H9 (cell line): ENCODE measurements at regions not wholly inside any gene's neighbourhood (a gene's known extent, or its start where the extent isn't known, plus 50 kb on each side); places are given as distances from the start of the nearest gene placed in this dataset.

Source experiments
- DNase-seq: peaks from one replicate; pipeline ENCODE4 v3.0.0-alpha.2; 2017
- H2AFZ ChIP-seq: one replicate; pipeline ENCODE4 v1.6.1; 2013; ENCODE audit warnings: mild to moderate bottlenecking, low read length, control low read depth, moderate library complexity
- H2AK5ac ChIP-seq: 2 replicates; pipeline ENCODE4 v1.6.1; 2013; ENCODE audit warnings: low read length, control low read depth, mixed read lengths; ENCODE audit not compliant: insufficient read length
- H2BK120ac ChIP-seq: one replicate; pipeline ENCODE4 v1.6.1; 2013; ENCODE audit warnings: low read depth, mild to moderate bottlenecking, low read length, control low read depth, inconsistent platforms; ENCODE audit not compliant: poor library complexity, severe bottlenecking
- H2BK12ac ChIP-seq: 2 replicates; pipeline ENCODE4 v1.6.1; 2013; ENCODE audit warnings: low read length, control low read depth, mixed read lengths, low read depth; ENCODE audit not compliant: insufficient read length
- H2BK15ac ChIP-seq: 2 replicates; pipeline ENCODE4 v1.6.1; 2013; ENCODE audit warnings: low read depth, low read length, control low read depth
- H2BK20ac ChIP-seq: one replicate; pipeline ENCODE4 v1.6.1; 2013; ENCODE audit warnings: low read depth, mild to moderate bottlenecking, low read length, control low read depth, inconsistent platforms; ENCODE audit not compliant: poor library complexity, severe bottlenecking
- H2BK5ac ChIP-seq: 2 replicates; pipeline ENCODE4 v1.6.1; 2013; ENCODE audit warnings: low read length, control low read depth, mixed read lengths; ENCODE audit not compliant: insufficient read length
- H3K14ac ChIP-seq: 2 replicates; pipeline ENCODE4 v1.6.1; 2013; ENCODE audit warnings: low read length, control low read depth; ENCODE audit not compliant: insufficient read depth
- H3K18ac ChIP-seq: 2 replicates; pipeline ENCODE4 v1.6.1; 2013; ENCODE audit warnings: low read depth, mild to moderate bottlenecking, mixed read lengths, low read length, control low read depth; ENCODE audit not compliant: insufficient read length
- H3K23ac ChIP-seq: 2 replicates; pipeline ENCODE4 v1.6.1; 2013; ENCODE audit warnings: low read length, control low read depth, mixed read lengths, low read depth; ENCODE audit not compliant: insufficient read length
- H3K23me2 ChIP-seq: 2 replicates; pipeline ENCODE4 v1.6.1; 2013; ENCODE audit warnings: low read depth, mild to moderate bottlenecking, mixed read lengths, low read length, control low read depth; ENCODE audit not compliant: insufficient read length, poor library complexity, severe bottlenecking
- H3K27ac ChIP-seq: 2 replicates; pipeline ENCODE4 v1.5.1; 2013; ENCODE audit warnings: low read length, control low read depth, mixed read lengths, low read depth; ENCODE audit not compliant: insufficient read length
- H3K27me3 ChIP-seq: 2 replicates; pipeline ENCODE4 v1.6.1; 2013; ENCODE audit warnings: low read length, control low read depth, inconsistent platforms; ENCODE audit not compliant: insufficient read depth
- H3K4ac ChIP-seq: 2 replicates; pipeline ENCODE4 v1.6.1; 2013; ENCODE audit warnings: low read depth, mild to moderate bottlenecking, control low read depth, inconsistent platforms, low read length, moderate library complexity
- H3K4me1 ChIP-seq: 2 replicates; pipeline ENCODE4 v1.6.1; 2013; ENCODE audit warnings: low read length, control low read depth, inconsistent platforms; ENCODE audit not compliant: insufficient read depth
- H3K4me2 ChIP-seq: 2 replicates; pipeline ENCODE4 v1.6.1; 2013; ENCODE audit warnings: low read length, control low read depth, mixed read lengths; ENCODE audit not compliant: insufficient read length, insufficient read depth
- H3K56ac ChIP-seq: 2 replicates; pipeline ENCODE4 v1.6.1; 2013; ENCODE audit warnings: low read depth, mild to moderate bottlenecking, mixed read lengths, low read length, control low read depth; ENCODE audit not compliant: insufficient read length
- H3K79me1 ChIP-seq: 2 replicates; pipeline ENCODE4 v1.6.1; 2013; ENCODE audit warnings: low read depth, mild to moderate bottlenecking, moderate library complexity, low read length, control low read depth, inconsistent platforms; ENCODE audit not compliant: insufficient read depth, poor library complexity, severe bottlenecking
- H3K79me2 ChIP-seq: 2 replicates; pipeline ENCODE4 v1.6.1; 2013; ENCODE audit warnings: low read length, control low read depth, inconsistent platforms; ENCODE audit not compliant: insufficient read depth
- H3K9ac ChIP-seq: 2 replicates; pipeline ENCODE4 v1.6.1; 2013; ENCODE audit warnings: low read length, control low read depth, mixed read lengths; ENCODE audit not compliant: insufficient read length; ENCODE audit errors: extremely low read depth
- H3K9me3 ChIP-seq: one replicate; pipeline ENCODE4 v1.6.1; 2013; ENCODE audit warnings: low read depth, low read length, inconsistent platforms; ENCODE audit not compliant: control insufficient read depth
- H3T11ph ChIP-seq: one replicate; pipeline ENCODE4 v1.6.1; 2013; ENCODE audit warnings: mild to moderate bottlenecking, low read length, control low read depth, inconsistent platforms
- H4K20me1 ChIP-seq: one replicate; pipeline ENCODE4 v1.6.1; 2013; ENCODE audit not compliant: control insufficient read depth, insufficient read length, insufficient read depth
- H4K5ac ChIP-seq: 2 replicates; pipeline ENCODE4 v1.6.1; 2013; ENCODE audit warnings: low read depth, mild to moderate bottlenecking, mixed read lengths, low read length, control low read depth; ENCODE audit not compliant: insufficient read length
- H4K8ac ChIP-seq: replicated peaks from 2 replicates; pipeline ENCODE4 v1.6.1; 2013; ENCODE audit warnings: low read length, control low read depth, mixed read lengths, low read depth; ENCODE audit not compliant: insufficient read length
- H4K91ac ChIP-seq: 2 replicates; pipeline ENCODE4 v1.6.1; 2013; ENCODE audit warnings: low read depth, mild to moderate bottlenecking, moderate library complexity, mixed read lengths, low read length, control low read depth; ENCODE audit not compliant: insufficient read length
- H3K27ac Mint-ChIP-seq, 3 experiments: 2 replicates in 2 of 3; 3 replicates in 1 of 3; pipeline ENCODE4 v1.8.0; 2020 to 2021; ENCODE audit warnings: mixed read lengths in 3 of 3, mild to moderate bottlenecking in 1 of 3, moderate library complexity in 1 of 3
- H3K27me3 Mint-ChIP-seq: 2 replicates; pipeline ENCODE4 v1.8.0; 2021; ENCODE audit warnings: low read depth, mild to moderate bottlenecking, moderate library complexity, mixed read lengths
- H3K36me3 Mint-ChIP-seq, 3 experiments: 2 replicates in 2 of 3; 3 replicates in 1 of 3; pipeline ENCODE4 v1.8.0; 2020 to 2021; ENCODE audit warnings: low read depth in 3 of 3, mixed read lengths in 3 of 3; ENCODE audit not compliant: insufficient read depth in 1 of 3
- H3K4me1 Mint-ChIP-seq, 2 experiments: 2 replicates each; pipeline ENCODE4 v1.8.0; 2020; ENCODE audit warnings: mixed read lengths in 2 of 2
- H3K4me3 Mint-ChIP-seq, 2 experiments: 2 replicates in 1 of 2; 3 replicates in 1 of 2; pipeline ENCODE4 v1.8.0; 2020 to 2021; ENCODE audit warnings: mild to moderate bottlenecking in 2 of 2, mixed read lengths in 2 of 2, moderate library complexity in 1 of 2
- H3K9me3 Mint-ChIP-seq, 2 experiments: 2 replicates in 1 of 2; 3 replicates in 1 of 2; pipeline ENCODE4 v1.8.0; 2020; ENCODE audit warnings: mild to moderate bottlenecking in 2 of 2, mixed read lengths in 2 of 2, moderate library complexity in 1 of 2
- CTCF ChIP-seq: fragments of 200-600 bp; sonication (generic); conservative IDR thresholded peaks from 3 replicates; pipeline ENCODE4 v1.8.0; 2021; ENCODE audit warnings: antibody characterized with exemption, mild to moderate bottlenecking
- WGBS: extraction: QIAGEN DNeasy Blood & Tissue Kit; methylation state at CpG from one replicate; pipeline ENCODE4 v1.1.7; 2013; ENCODE audit warnings: missing lambda C conversion rate, low lambda C conversion rate, mixed read lengths; ENCODE audit not compliant: insufficient read length; ENCODE audit errors: extremely low coverage; 5-methylcytosine and 5-hydroxymethylcytosine counted together

- Histone ChIP-seq H2BK20ac (no peak overlapping the region), H3K4me1 (no peaks in the 10 kb centered on the region), H3K9ac (no peak overlapping the region), H2BK120ac (no peak overlapping the region), H2AK5ac (no peak overlapping the region), H2BK12ac (no peak overlapping the region), H3K27me3 (no peaks in the 10 kb centered on the region), H3K79me2 (no peaks in the 10 kb centered on the region), H4K20me1 (no peaks in the 10 kb centered on the region), H3K56ac (no peak overlapping the region), H3T11ph (no peak overlapping the region), H2BK15ac (no peak overlapping the region), H3K23me2 (no peaks in the 10 kb centered on the region), H3K27ac (no peak overlapping the region), H3K4ac (no peak overlapping the region), H3K14ac (no peak overlapping the region), H3K18ac (no peak overlapping the region), H2AFZ (no peak overlapping the region), H4K5ac (no peak overlapping the region), H3K9me3 (no peaks in the 10 kb centered on the region), H3K4me2 (no peak overlapping the region), H3K79me1 (no peaks in the 10 kb centered on the region), H2BK5ac (no peak overlapping the region), H4K91ac (no peak overlapping the region), H4K8ac (no peak overlapping the region), H3K23ac (no peak overlapping the region)
- Mint-ChIP-seq H3K4me1 (no peaks in the 10 kb centered on the region), H3K27me3 (no peaks in the 10 kb centered on the region; the same call in 1 of the 2 replicates), H3K27ac (no peak overlapping the region), H3K4me3 (no peak overlapping the region), H3K36me3 (peaks cover 6 to 19% (median 13%) of the 10 kb centered on the region in 3 experiments), H3K9me3 (peaks cover 29 to 36% of the 10 kb centered on the region in 2 experiments)
- no CpG with 5 or more reads among the region's 4 CpGs for WGBS
- no peak for DNase-seq
- no peak for TF ChIP-seq CTCF
Measured at GRCh38 chr4:71625005-71625404, 158.9 kb downstream of the GC start.
